DND-41 (cell line): ENCODE measurements at regions not wholly inside any gene's neighbourhood (a gene's known extent, or its start where the extent isn't known, plus 50 kb on each side); places are given as distances from the start of the nearest gene placed in this dataset.

Experiments
- ATAC-seq: fragments of 200-7000 bp; cut with Tn5 transposase; 3 replicates; pipeline ENCODE4 v1.9.1; 2021; ENCODE audit warnings: low read depth; ENCODE audit not compliant: insufficient read depth
- DNase-seq: peaks from one replicate; pipeline ENCODE4 v3.0.0-alpha.2; 2020
- H2AFZ ChIP-seq: 2 replicates; pipeline ENCODE4 v1.6.0; 2012; ENCODE audit warnings: low read depth, low read length
- H3K27ac ChIP-seq: 2 replicates; pipeline ENCODE4 v1.5.1; 2012; ENCODE audit warnings: low read length, inconsistent platforms
- H3K27me3 ChIP-seq: fragments of 200-600 bp; sonication (generic); 2 replicates; pipeline ENCODE4 v1.6.0; 2012; ENCODE audit warnings: low read length, mild to moderate bottlenecking, inconsistent platforms; ENCODE audit not compliant: insufficient read depth, poor library complexity
- H3K36me3 ChIP-seq: 2 replicates; pipeline ENCODE4 v1.5.1; 2012; ENCODE audit warnings: low read length, inconsistent platforms; ENCODE audit not compliant: insufficient read depth
- H3K4me1 ChIP-seq: 2 replicates; pipeline ENCODE4 v1.5.1; 2012; ENCODE audit warnings: mild to moderate bottlenecking, low read length; ENCODE audit not compliant: insufficient read depth
- H3K4me2 ChIP-seq: 2 replicates; pipeline ENCODE4 v1.6.0; 2012; ENCODE audit warnings: mild to moderate bottlenecking, moderate library complexity, low read length, inconsistent platforms; ENCODE audit not compliant: insufficient read depth
- H3K4me3 ChIP-seq, 2 experiments: fragments of 200-600 bp in 1 of 2; shearing (Covaris generic) in 1 of 2; 2 replicates each; pipeline ENCODE4 v1.5.1; 2012 to 2016; ENCODE audit warnings: inconsistent platforms in 2 of 2, low read length in 2 of 2, mild to moderate bottlenecking in 2 of 2, low read depth in 1 of 2, moderate library complexity in 1 of 2
- H3K79me2 ChIP-seq: 2 replicates; pipeline ENCODE4 v1.6.0; 2012; ENCODE audit warnings: low read length, inconsistent platforms; ENCODE audit not compliant: insufficient read depth
- H3K9ac ChIP-seq: 2 replicates; pipeline ENCODE4 v1.6.0; 2012; ENCODE audit warnings: low read depth, mild to moderate bottlenecking, inconsistent platforms, low read length, moderate library complexity
- H3K9me3 ChIP-seq: 2 replicates; pipeline ENCODE4 v1.5.1; 2012; ENCODE audit warnings: low read length, moderate library complexity, mild to moderate bottlenecking, inconsistent platforms; ENCODE audit not compliant: insufficient read depth, severe bottlenecking
- H4K20me1 ChIP-seq: 2 replicates; pipeline ENCODE4 v1.6.0; 2012; ENCODE audit warnings: low read length; ENCODE audit not compliant: insufficient read depth
- CTCF ChIP-seq: IDR thresholded peaks from 2 replicates; pipeline ENCODE4 v1.5.1; 2012; ENCODE audit warnings: borderline replicate concordance, low read length, moderate library complexity, mild to moderate bottlenecking; ENCODE audit not compliant: poor library complexity, severe bottlenecking; ENCODE audit errors: extremely low read depth
- EZH2 ChIP-seq: IDR thresholded peaks from 3 replicates; pipeline ENCODE4 v1.6.1; 2012; ENCODE audit warnings: borderline replicate concordance, low read depth, mild to moderate bottlenecking, moderate library complexity, low read length, inconsistent platforms; ENCODE audit not compliant: severe bottlenecking

- Histone ChIP-seq H3K27ac (no peak overlapping the region), H2AFZ (no peak overlapping the region), H3K4me3 (no peak overlapping the region), H4K20me1 (no peaks in the 10 kb centered on the region), H3K9ac (no peak overlapping the region), H3K4me2 (no peak overlapping the region), H3K27me3 (no peaks in the 10 kb centered on the region), H3K9me3 (no peaks in the 10 kb centered on the region), H3K4me1 (no peaks in the 10 kb centered on the region), H3K79me2 (no peaks in the 10 kb centered on the region), H3K36me3 (no peaks in the 10 kb centered on the region)
- DNase-seq (no peak), ATAC-seq (no peak)
- TF ChIP-seq CTCF (no peak), EZH2 (no peak)
Measured at GRCh38 chr16:80151722-80152111, 389.1 kb upstream of the DYNLRB2 start.

GRCh38 chr16:80150978-80151721 is 389.6 kb upstream of the DYNLRB2 start:
- H3K4me3 ChIP-seq: no peak overlapping the region
- H4K20me1 ChIP-seq: no peaks in the 10 kb centered on the region
- H3K79me2 ChIP-seq: no peaks in the 10 kb centered on the region
- no peak overlapping the region for H3K27ac ChIP-seq
- H2AFZ ChIP-seq: no peak overlapping the region
- H3K27me3 ChIP-seq: no peaks in the 10 kb centered on the region
- ATAC-seq (no peak), DNase-seq (no peak)
- no peak overlapping the region for H3K9ac ChIP-seq
- TF ChIP-seq EZH2: no peak
- TF ChIP-seq CTCF: no peak
- no peak overlapping the region for H3K4me2 ChIP-seq
- H3K9me3 ChIP-seq: no peaks in the 10 kb centered on the region
- H3K4me1 ChIP-seq: no peaks in the 10 kb centered on the region
- H3K36me3 ChIP-seq: no peaks in the 10 kb centered on the region

GRCh38 chr16:80148826-80149225 is 392.0 kb upstream of the DYNLRB2 start:
- H3K27me3 ChIP-seq: no peaks in the 10 kb centered on the region
- H3K4me2 ChIP-seq: no peak overlapping the region
- no peaks in the 10 kb centered on the region for H3K4me1 ChIP-seq
- no peaks in the 10 kb centered on the region for H3K79me2 ChIP-seq
- TF ChIP-seq CTCF (no peak), EZH2 (no peak)
- H2AFZ ChIP-seq: no peak overlapping the region
- no peak overlapping the region for H3K27ac ChIP-seq
- no peaks in the 10 kb centered on the region for H3K9me3 ChIP-seq
- DNase-seq: no peak
- no peaks in the 10 kb centered on the region for H4K20me1 ChIP-seq
- H3K36me3 ChIP-seq: no peaks in the 10 kb centered on the region
- no peak for ATAC-seq
- H3K9ac ChIP-seq: no peak overlapping the region
- no peak overlapping the region for H3K4me3 ChIP-seq
